SU-DHL-6 (cell line): ENCODE measurements at regions not wholly inside any gene's neighbourhood (a gene's known extent, or its start where the extent isn't known, plus 50 kb on each side); places are given as distances from the start of the nearest gene placed in this dataset.
"Not testable (repeated sequence)": the region's sequence is repeated elsewhere in the genome, so short reads cannot be mapped to it uniquely, and the experiment has no call there.

ENCODE experiments used
- EZH2phosphoT487 ChIP-seq: fragments of 200-600 bp; sonication (generic), shearing (Covaris generic); conservative IDR thresholded peaks from 2 replicates; pipeline ENCODE4 v1.6.1; 2018; ENCODE audit warnings: mild to moderate bottlenecking, antibody characterized with exemption, low read length, moderate library complexity, mixed read lengths
- TF ChIP-seq, protein P1 (sequence below): fragments of 200-600 bp; sonication (generic); IDR thresholded peaks from one replicate; pipeline ENCODE4 v1.5.1; 2017; ENCODE audit warnings: antibody characterized with exemption, mild to moderate bottlenecking, low read length, moderate library complexity; ENCODE audit not compliant: insufficient read depth, poor library complexity, severe bottlenecking

- TF ChIP-seq, protein P1, sequence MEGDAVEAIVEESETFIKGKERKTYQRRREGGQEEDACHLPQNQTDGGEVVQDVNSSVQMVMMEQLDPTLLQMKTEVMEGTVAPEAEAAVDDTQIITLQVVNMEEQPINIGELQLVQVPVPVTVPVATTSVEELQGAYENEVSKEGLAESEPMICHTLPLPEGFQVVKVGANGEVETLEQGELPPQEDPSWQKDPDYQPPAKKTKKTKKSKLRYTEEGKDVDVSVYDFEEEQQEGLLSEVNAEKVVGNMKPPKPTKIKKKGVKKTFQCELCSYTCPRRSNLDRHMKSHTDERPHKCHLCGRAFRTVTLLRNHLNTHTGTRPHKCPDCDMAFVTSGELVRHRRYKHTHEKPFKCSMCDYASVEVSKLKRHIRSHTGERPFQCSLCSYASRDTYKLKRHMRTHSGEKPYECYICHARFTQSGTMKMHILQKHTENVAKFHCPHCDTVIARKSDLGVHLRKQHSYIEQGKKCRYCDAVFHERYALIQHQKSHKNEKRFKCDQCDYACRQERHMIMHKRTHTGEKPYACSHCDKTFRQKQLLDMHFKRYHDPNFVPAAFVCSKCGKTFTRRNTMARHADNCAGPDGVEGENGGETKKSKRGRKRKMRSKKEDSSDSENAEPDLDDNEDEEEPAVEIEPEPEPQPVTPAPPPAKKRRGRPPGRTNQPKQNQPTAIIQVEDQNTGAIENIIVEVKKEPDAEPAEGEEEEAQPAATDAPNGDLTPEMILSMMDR = not testable (repeated sequence)
- not testable (repeated sequence) for TF ChIP-seq EZH2phosphoT487
These were observed 570.8 kb downstream of the ZWINT start for GRCh38 chr10:55790276-55790675.
